ENCODE measurements at regions not wholly inside any gene's neighbourhood (a gene's known extent, or its start where the extent isn't known, plus 50 kb on each side); places are given as distances from the start of the nearest gene placed in this dataset.

DNA sequence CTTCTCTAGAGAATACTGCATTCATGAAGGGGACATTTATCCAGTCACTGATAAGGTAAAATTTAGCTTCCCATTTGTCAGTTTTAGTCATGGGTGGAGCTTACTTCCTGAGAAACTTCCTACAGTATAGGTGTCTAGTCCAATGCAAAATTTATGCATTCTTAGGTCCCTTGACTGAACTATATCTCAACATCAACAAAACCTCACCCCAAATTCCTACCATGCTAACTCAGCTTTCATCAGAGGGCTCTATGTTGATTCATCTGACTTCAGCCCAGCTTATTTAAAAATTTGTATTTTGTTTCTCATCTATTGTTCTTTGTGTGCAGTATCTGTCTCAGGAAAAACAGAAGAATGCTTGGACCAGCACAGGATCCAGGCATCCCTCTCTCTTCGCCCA lies 296.4 kb upstream of the ACVR2A start:
- TF ChIP-seq, protein P1, sequence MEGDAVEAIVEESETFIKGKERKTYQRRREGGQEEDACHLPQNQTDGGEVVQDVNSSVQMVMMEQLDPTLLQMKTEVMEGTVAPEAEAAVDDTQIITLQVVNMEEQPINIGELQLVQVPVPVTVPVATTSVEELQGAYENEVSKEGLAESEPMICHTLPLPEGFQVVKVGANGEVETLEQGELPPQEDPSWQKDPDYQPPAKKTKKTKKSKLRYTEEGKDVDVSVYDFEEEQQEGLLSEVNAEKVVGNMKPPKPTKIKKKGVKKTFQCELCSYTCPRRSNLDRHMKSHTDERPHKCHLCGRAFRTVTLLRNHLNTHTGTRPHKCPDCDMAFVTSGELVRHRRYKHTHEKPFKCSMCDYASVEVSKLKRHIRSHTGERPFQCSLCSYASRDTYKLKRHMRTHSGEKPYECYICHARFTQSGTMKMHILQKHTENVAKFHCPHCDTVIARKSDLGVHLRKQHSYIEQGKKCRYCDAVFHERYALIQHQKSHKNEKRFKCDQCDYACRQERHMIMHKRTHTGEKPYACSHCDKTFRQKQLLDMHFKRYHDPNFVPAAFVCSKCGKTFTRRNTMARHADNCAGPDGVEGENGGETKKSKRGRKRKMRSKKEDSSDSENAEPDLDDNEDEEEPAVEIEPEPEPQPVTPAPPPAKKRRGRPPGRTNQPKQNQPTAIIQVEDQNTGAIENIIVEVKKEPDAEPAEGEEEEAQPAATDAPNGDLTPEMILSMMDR (IDR thresholded peaks at IDR 0.05; ENCODE audit: insufficient read depth, low read depth, low read length) = no peak
- DNase-seq (ENCODE audit: low read depth) = no peak
- H3K4me3 ChIP-seq (ENCODE audit: low read depth, low read length) = no peak overlapping the region

- H3K4me3 ChIP-seq (ENCODE audit: low read depth, low read length) = no peak overlapping the region
- DNase-seq (ENCODE audit: low read depth) = no peak
- TF ChIP-seq, protein P1 (IDR thresholded peaks at IDR 0.05; ENCODE audit: insufficient read depth, low read depth, low read length) = no peak
Observed at GRCh38 chr2:147547440-147547839, 297.4 kb upstream of the ACVR2A start.

DNA sequence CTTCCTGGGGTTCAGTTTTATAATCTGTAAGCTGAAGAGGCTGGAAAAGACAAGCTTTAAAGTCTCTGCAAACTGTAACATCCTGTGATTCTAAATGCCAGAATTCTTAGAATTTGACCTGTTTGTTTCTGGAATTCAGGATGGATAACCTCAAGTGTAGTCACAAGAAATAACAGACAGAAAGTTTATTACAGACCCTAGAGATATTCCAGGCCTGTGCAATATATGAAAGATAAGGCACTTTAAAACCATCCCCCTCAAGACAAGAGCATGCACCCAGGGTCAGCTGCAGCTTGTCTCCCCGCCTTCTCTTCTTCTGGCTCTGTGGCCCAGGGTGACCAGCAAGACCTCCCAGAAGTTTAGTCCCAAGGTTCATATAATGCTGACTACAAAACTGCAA lies 298.7 kb upstream of the ACVR2A start:
- peak; percentile 39 for DNase-seq (ENCODE audit: low read depth)
- H3K4me3 ChIP-seq (ENCODE audit: low read depth, low read length) = no peak overlapping the region
- TF ChIP-seq, protein P1 (IDR thresholded peaks at IDR 0.05; ENCODE audit: insufficient read depth, low read depth, low read length) = no peak

GRCh38 chr2:147543056-147543455 lies 301.8 kb upstream of the ACVR2A start:
- TF ChIP-seq, protein P1 (IDR thresholded peaks at IDR 0.05; ENCODE audit: insufficient read depth, low read depth, low read length) = no peak

DNA sequence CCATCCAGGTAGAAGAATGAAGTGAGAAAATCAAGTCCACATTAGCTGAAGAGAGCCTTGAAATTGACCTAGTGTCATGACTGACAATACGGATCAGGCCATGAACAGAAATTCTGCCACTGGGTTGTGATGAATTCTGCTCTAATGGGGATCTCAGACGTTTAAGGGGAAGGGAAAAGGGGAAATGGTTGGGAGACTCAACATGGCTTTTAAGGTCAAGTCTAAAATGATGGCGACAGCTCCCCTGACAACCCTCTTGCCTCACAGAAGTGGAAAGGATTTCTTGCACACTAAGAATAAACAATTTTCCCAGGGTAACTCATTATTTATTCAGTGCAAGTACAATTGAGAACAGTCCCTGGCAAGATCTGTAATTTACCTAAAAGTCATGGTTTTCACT lies 302.5 kb upstream of the ACVR2A start:
- H3K4me3 ChIP-seq (ENCODE audit: low read depth, low read length) = no peak overlapping the region
- DNase-seq (ENCODE audit: low read depth) = no peak
- TF ChIP-seq, protein P1 (IDR thresholded peaks at IDR 0.05; ENCODE audit: insufficient read depth, low read depth, low read length) = no peak

More at GRCh38 chr2:147543056-147543455, 301.8 kb upstream of the ACVR2A start:
- no peak overlapping the region for H3K4me3 ChIP-seq (ENCODE audit: low read depth, low read length)
- DNase-seq (ENCODE audit: low read depth) = no peak

- DNase-seq (ENCODE audit: low read depth) = no peak
- TF ChIP-seq, protein P1 (IDR thresholded peaks at IDR 0.05; ENCODE audit: insufficient read depth, low read depth, low read length) = no peak
Observed at GRCh38 chr2:147541314-147541713, 303.5 kb upstream of the ACVR2A start.

GRCh38 chr2:147538821-147539220 lies 306.0 kb upstream of the ACVR2A start:
- no peak overlapping the region for H3K4me3 ChIP-seq (ENCODE audit: low read depth, low read length)
- TF ChIP-seq, protein P1 (IDR thresholded peaks at IDR 0.05; ENCODE audit: insufficient read depth, low read depth, low read length) = no peak
- DNase-seq (ENCODE audit: low read depth) = no peak

More at GRCh38 chr2:147541314-147541713, 303.5 kb upstream of the ACVR2A start:
- H3K4me3 ChIP-seq (ENCODE audit: low read depth, low read length) = no peak overlapping the region
